ENCODE measurements at regions not wholly inside any gene's neighbourhood (a gene's known extent, or its start where the extent isn't known, plus 50 kb on each side); places are given as distances from the start of the nearest gene placed in this dataset.

- no peak for DNase-seq (ENCODE audit: low spot score)
Measured at GRCh38 chr12:24723759-24724158, 225.1 kb downstream of the BCAT1 start.

- no peak for DNase-seq (ENCODE audit: low spot score)
Measured at GRCh38 chr12:24721191-24721590, 227.7 kb downstream of the BCAT1 start.

DNA sequence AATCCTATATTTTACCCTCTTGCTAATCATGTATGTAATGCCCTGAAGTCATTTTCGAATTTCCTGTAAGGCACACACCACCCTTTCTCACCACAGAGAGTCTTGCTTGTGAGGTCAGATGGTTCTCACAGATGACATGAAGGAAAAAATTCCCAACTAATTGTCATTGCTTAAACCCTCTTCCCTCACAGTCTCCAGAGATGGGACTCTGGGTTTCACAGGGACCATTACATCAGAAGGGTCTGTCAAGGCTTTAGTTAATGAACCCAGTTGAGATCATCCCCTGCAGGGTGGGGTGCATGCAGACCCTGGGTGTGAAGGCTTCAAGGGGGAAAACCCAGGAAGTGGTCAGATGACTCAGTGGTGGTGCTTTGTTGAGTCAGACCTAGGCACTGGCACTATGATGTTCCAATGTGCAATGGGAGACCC is 229.6 kb downstream of the BCAT1 start:
- DNase-seq (ENCODE audit: low spot score): no peak

GRCh38 chr12:24718617-24719016 is 230.3 kb downstream of the BCAT1 start:
- no peak for DNase-seq (ENCODE audit: low spot score)

GRCh38 chr12:24714237-24714636 is 234.7 kb downstream of the BCAT1 start:
- DNase-seq (ENCODE audit: low spot score): no peak

- DNase-seq (ENCODE audit: low spot score): no peak
Measured at GRCh38 chr12:24711056-24712008, 237.6 kb downstream of the BCAT1 start.

- no peak for DNase-seq (ENCODE audit: low spot score)
Measured at GRCh38 chr12:24709216-24709615, 239.7 kb downstream of the BCAT1 start.

GRCh38 chr12:24708718-24709117 is 240.2 kb downstream of the BCAT1 start:
- DNase-seq (ENCODE audit: low spot score): peak; percentile 72

GRCh38 chr12:24708043-24708442 is 240.9 kb downstream of the BCAT1 start:
- DNase-seq (ENCODE audit: low spot score): no peak

DNA sequence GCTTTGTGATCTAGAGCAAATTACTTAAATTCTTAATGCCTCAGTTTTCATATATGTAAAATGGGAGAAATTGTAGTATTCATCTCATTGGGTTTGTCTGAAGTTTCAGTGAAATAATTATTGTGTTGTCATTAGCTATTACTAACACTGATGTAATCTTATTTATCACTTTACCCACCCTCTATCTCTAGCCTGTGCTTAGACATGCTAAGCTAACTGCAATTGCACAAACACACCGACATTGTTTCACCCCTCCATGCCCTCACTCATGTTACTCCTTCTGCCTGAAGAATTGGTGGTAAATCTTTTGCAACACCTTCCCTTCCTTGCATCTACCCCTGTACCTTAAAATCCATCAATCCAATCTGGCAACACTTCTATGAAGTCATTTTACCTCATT is 241.6 kb downstream of the BCAT1 start:
- no peak for DNase-seq (ENCODE audit: low spot score)

DNA sequence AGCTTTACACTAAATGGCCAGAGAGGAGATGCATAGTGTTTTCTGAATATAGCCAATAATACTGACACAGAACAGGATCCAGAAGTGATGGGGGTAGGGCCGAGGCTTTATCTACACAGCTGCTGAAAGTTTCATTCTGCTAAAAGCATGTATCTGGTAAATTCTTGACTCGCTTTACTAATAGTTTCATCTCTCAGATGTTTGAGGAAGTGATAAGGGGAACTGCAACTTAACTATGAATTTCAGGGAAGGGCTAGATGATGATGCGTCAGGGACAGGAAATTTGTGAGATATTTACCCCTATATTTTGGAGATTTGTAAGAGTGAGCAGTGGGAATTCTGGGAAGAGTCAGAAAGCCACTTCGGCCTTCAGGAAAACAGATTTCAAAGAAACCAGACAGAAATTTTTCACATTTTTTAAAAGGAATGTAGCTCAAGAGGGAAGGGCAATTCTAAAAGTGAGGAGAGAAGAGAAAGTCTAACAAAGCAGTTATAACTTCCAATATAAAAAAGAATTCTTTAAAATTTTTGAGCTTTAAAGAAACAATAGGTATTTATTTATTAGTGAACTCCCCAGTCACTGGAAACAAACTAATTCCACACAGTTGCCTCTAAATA is 243.1 kb downstream of the BCAT1 start:
- peak; percentile 24 for DNase-seq (ENCODE audit: low spot score)

- no peak for DNase-seq (ENCODE audit: low spot score)
Measured at GRCh38 chr12:24705216-24705615, 243.7 kb downstream of the BCAT1 start.

DNA sequence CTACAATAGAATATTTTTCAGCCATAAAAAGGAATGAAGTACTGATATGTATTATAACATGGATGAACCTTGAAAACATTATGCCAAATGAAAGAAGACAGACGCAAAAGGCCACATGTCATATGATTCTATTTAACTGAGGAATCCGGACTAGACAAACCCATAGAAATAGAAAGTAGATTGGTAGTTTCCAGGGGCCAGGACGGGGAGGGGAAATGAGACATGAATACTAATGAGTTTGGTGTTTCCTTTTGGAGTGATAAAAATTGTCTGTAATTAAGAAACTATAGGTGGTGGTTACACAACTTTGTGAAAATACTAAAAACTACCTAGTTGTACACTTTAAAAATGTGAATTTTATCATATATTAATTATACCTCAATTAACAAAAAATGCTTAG is 247.6 kb downstream of the BCAT1 start:
- DNase-seq (ENCODE audit: low spot score): no peak

DNA sequence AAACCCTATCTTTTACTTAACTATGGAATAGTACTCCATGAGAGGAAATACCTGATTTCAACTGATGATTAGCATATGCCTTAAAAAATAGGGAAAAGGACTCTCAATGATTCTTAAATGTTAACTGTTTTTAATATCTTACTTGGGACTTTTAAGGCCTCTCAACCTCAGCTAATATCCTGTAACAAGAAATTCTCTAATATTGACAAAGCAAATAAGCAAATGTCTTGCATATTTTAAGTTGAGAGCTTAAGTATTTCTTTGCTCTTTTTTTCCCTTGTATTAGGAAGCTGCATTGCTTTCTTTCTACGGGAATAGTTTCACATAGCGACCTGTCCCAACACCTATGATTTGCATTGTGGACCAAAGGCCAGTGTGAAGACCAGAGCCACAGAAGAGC is 249.9 kb downstream of the BCAT1 start:
- no peak for DNase-seq (ENCODE audit: low spot score)

- no peak for DNase-seq (ENCODE audit: low spot score)
Measured at GRCh38 chr12:24697769-24698168, 251.1 kb downstream of the BCAT1 start.

GRCh38 chr12:24697295-24697694 is 251.6 kb downstream of the BCAT1 start:
- no peak for DNase-seq (ENCODE audit: low spot score)

- DNase-seq (ENCODE audit: low spot score): no peak
Measured at GRCh38 chr12:24696800-24697199, 252.1 kb downstream of the BCAT1 start.

DNA sequence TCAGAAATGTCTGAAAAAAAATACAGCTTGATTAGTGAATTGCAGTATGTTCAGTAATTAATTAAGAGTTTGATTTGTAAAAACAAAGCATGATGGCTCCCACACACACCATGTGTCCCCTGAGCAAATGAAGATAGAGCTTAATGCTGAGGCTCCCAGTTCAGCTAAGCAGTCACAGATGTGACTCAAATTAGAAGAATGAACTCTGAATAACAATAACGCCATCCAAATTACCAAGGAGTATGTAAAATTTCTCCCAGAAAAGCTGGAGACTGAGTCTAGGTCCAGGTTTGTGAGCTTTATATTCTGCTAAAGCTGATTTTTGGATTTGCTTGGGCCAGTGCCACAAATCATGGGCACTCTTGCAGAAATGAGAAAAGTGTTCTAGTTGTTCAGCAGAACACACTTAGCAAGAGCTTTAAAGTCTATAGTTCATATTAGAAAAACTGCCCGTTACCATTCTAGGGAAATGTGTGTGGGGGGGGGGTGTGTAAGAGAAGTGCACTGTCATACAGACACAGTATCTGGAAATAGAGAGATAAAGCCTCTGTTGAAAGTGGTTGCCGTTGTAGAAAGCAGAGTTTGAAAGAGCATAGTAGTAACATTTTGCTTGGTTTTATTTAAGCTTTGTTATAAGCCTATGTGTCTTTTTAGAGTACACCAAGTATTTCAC is 253.1 kb downstream of the BCAT1 start:
- no peak for DNase-seq (ENCODE audit: low spot score)

DNA sequence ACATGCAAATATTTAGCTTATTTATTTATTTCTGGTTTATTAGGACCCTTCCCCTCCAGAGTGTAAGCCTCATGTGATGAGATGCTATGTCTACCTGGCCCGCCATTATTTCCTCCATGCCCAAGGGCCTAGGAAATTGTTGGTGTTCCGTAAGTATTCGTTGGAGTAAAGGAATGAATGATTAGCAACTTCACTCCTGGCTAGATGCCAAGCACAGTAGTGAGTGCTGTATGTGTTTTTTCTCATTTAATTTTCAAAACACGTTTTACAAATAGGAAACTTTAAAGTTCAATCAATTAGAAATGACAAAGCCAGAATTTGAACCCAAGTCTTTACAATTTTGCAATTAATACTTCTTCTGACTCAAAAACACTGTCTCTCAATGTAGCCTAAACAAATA is 253.8 kb downstream of the BCAT1 start:
- no peak for DNase-seq (ENCODE audit: low spot score)

DNA sequence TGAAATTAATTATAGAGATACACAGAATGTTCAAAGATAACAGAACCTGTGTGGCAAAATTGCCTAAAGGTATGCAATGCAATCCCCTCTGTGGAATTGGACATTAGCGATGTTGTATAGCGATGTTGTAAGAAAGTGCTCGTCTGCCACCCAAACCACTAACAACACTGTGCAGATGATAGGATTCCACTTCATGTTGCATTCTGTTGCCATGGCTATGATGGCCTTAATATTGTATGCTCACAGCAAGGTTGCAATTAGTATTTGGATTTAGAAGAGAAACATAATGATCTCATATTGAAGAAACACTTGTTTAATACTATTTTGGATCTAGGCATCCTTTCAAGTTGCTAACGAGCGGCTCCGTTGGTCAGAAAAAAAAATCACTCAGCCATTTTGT is 260.3 kb downstream of the BCAT1 start:
- no peak for DNase-seq (ENCODE audit: low spot score)

DNA sequence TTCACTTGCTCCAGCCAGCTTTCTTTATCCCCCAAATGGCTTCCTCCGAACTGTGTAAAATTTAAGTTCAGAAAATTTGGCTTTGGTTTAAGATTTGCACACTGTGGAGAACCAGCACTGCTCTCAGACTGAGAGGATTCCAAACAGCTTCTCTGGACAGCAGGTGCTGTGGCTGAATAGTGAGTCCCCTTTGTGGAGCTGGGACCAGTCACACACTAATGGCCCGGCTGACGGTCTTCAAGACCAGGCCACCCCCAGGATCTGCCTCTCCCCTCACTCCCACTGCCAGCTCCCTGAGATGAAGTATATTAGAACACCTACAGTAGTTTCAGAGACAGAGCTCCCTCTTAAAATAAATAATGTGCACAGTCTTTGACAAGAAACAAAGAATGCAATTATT is 267.3 kb downstream of the BCAT1 start:
- DNase-seq (ENCODE audit: low spot score): peak; percentile 38

- DNase-seq (ENCODE audit: low spot score): no peak
Measured at GRCh38 chr12:24679126-24679525, 269.8 kb downstream of the BCAT1 start.

Measured in SK-N-DZ (cell line).